Ishikawa (cell line): ENCODE measurements at regions not wholly inside any gene's neighbourhood (a gene's known extent, or its start where the extent isn't known, plus 50 kb on each side); places are given as distances from the start of the nearest gene placed in this dataset.

Experiments used
- CREB1 ChIP-seq: IDR thresholded peaks from 2 replicates; pipeline ENCODE4 v1.6.1; 2012; ENCODE audit warnings: low read depth
- NFIC ChIP-seq: IDR thresholded peaks from 2 replicates; pipeline ENCODE4 v1.6.1; 2012
- RAD21 ChIP-seq: IDR thresholded peaks from 2 replicates; pipeline ENCODE4 v1.6.1; 2012; ENCODE audit warnings: low read depth
- REST ChIP-seq: IDR thresholded peaks from 2 replicates; pipeline ENCODE4 v1.6.1; 2012; ENCODE audit warnings: low read depth, mild to moderate bottlenecking
- TAF1 ChIP-seq: IDR thresholded peaks from 2 replicates; pipeline ENCODE4 v1.6.1; 2012; ENCODE audit warnings: low read depth, mild to moderate bottlenecking
- YY1 ChIP-seq: IDR thresholded peaks from 2 replicates; pipeline ENCODE4 v1.6.1; 2012; ENCODE audit warnings: low read depth
- TF ChIP-seq, protein P1 (sequence below): IDR thresholded peaks from 2 replicates; pipeline ENCODE4 v1.6.1; 2012

- TF ChIP-seq YY1, result no peak
- no peak for TF ChIP-seq RAD21
- TF ChIP-seq, protein P1, sequence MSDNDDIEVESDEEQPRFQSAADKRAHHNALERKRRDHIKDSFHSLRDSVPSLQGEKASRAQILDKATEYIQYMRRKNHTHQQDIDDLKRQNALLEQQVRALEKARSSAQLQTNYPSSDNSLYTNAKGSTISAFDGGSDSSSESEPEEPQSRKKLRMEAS, result no peak
- no peak for TF ChIP-seq CREB1
- TF ChIP-seq NFIC, result no peak
- TF ChIP-seq TAF1, result no peak
- TF ChIP-seq REST, result no peak
Measured at GRCh38 chr21:15487196-15487550, 242.6 kb upstream of the USP25 start.
